ENCODE measurements at regions not wholly inside any gene's neighbourhood (a gene's known extent, or its start where the extent isn't known, plus 50 kb on each side); places are given as distances from the start of the nearest gene placed in this dataset.

- H3K27ac ChIP-seq (ENCODE audit: low read length), result no peak overlapping the region
- no peaks in the 10 kb centered on the region for H3K27me3 ChIP-seq (ENCODE audit: insufficient read depth, low read depth, low read length)
- no peaks in the 10 kb centered on the region for H3K36me3 ChIP-seq (ENCODE audit: insufficient read depth, low read length)
- H3K79me2 ChIP-seq (replicated peaks; ENCODE audit: insufficient read depth, low read length), result no peaks in the 10 kb centered on the region
- no peaks in the 10 kb centered on the region for H3K9me3 ChIP-seq (ENCODE audit: low read length)
- TF ChIP-seq EZH2 (IDR thresholded peaks at IDR 0.05; ENCODE audit: borderline replicate concordance, insufficient read depth, low read length, poor library complexity, severe bottlenecking) (no peak), EP300 (conservative IDR thresholded peaks at IDR 0.05; ENCODE audit: poor library complexity, severe bottlenecking) (no peak), CTCF (IDR thresholded peaks at IDR 0.05; ENCODE audit: poor library complexity, severe bottlenecking) (no peak), SMC3 (conservative IDR thresholded peaks at IDR 0.05; ENCODE audit: poor library complexity) (no peak), TAF1 (IDR thresholded peaks at IDR 0.05; ENCODE audit: low read depth) (no peak)
- no peaks in the 10 kb centered on the region for H3F3A ChIP-seq (ENCODE audit: insufficient read depth, low read length, poor library complexity, severe bottlenecking)
- no peaks in the 10 kb centered on the region for H4K20me1 ChIP-seq (ENCODE audit: insufficient read depth)
- H3K9ac ChIP-seq (ENCODE audit: low read length), result no peak overlapping the region
- no peak overlapping the region for H3K4me2 ChIP-seq (ENCODE audit: low read length)
- H3K9me2 ChIP-seq (ENCODE audit: insufficient read depth, low read length), result no peaks in the 10 kb centered on the region
- no peak overlapping the region for H2AFZ ChIP-seq (ENCODE audit: low read depth, low read length)
- H3K4me3 ChIP-seq (ENCODE audit: low read length), result no peak overlapping the region
These were observed 211.0 kb downstream of the TBX5 start for GRCh38 chr12:114194956-114195355.

- H3K79me2 ChIP-seq (replicated peaks; ENCODE audit: insufficient read depth, low read length), result no peaks in the 10 kb centered on the region
- no peaks in the 10 kb centered on the region for H3K36me3 ChIP-seq (ENCODE audit: insufficient read depth, low read length)
- H3K27me3 ChIP-seq (ENCODE audit: insufficient read depth, low read depth, low read length), result no peaks in the 10 kb centered on the region
- H3F3A ChIP-seq (ENCODE audit: insufficient read depth, low read length, poor library complexity, severe bottlenecking), result no peaks in the 10 kb centered on the region
- H3K9me3 ChIP-seq (ENCODE audit: low read length), result no peaks in the 10 kb centered on the region
- no peaks in the 10 kb centered on the region for H4K20me1 ChIP-seq (ENCODE audit: insufficient read depth)
- no peak overlapping the region for H3K27ac ChIP-seq (ENCODE audit: low read length)
- H3K9me2 ChIP-seq (ENCODE audit: insufficient read depth, low read length), result no peaks in the 10 kb centered on the region
- H2AFZ ChIP-seq (ENCODE audit: low read depth, low read length), result no peak overlapping the region
- TF ChIP-seq SMC3 (conservative IDR thresholded peaks at IDR 0.05; ENCODE audit: poor library complexity) (no peak), POLR2AphosphoS5 (IDR thresholded peaks at IDR 0.05) (no peak), RAD21 (conservative IDR thresholded peaks at IDR 0.05) (no peak), TAF1 (IDR thresholded peaks at IDR 0.05; ENCODE audit: low read depth) (no peak), MXI1 (conservative IDR thresholded peaks at IDR 0.05; ENCODE audit: poor library complexity, severe bottlenecking) (no peak), EZH2 (IDR thresholded peaks at IDR 0.05; ENCODE audit: borderline replicate concordance, insufficient read depth, low read length, poor library complexity, severe bottlenecking) (no peak), CTCF (IDR thresholded peaks at IDR 0.05; ENCODE audit: poor library complexity, severe bottlenecking) (no peak), REST (IDR thresholded peaks at IDR 0.05; ENCODE audit: borderline replicate concordance) (no peak), EP300 (conservative IDR thresholded peaks at IDR 0.05; ENCODE audit: poor library complexity, severe bottlenecking) (no peak)
- no peak overlapping the region for H3K4me2 ChIP-seq (ENCODE audit: low read length)
- H3K4me3 ChIP-seq (ENCODE audit: low read length), result no peak overlapping the region
- H3K9ac ChIP-seq (ENCODE audit: low read length), result no peak overlapping the region
These were observed 211.9 kb downstream of the TBX5 start for GRCh38 chr12:114194066-114194465.

Measured in neural cell (in vitro differentiated cells).